Activated CD4-positive, alpha-beta T cell treated with anti-CD3 and anti-CD28 coated beads, Interleukin-2, amount 50 U/mL, for 1 hour (primary cell): ENCODE measurements at regions not wholly inside any gene's neighbourhood (a gene's known extent, or its start where the extent isn't known, plus 50 kb on each side); places are given as distances from the start of the nearest gene placed in this dataset.

Experiments
- DNase-seq: peaks from one replicate; pipeline ENCODE4 v3.0.0-alpha.2; 2020

DNA sequence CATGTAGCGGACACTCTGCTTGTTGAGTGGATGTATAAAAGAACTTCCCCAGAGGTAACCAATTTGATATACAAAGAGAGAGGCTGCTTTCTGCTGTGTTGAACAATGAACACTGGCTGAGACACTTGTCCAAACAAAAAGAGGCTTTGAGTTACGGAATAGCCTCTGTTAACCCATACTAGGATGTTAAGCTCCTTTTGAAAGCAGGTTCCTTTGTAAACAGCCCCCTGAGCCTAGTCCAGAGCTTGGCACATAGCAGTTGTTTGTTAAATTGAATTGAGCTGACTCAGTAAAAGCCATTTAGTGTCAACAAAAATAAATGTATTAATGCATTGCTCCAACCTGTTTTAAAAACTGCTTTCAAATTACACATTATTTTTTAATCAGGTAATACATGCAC lies 200.1 kb downstream of the MZT1 start:
- no peak for DNase-seq

DNA sequence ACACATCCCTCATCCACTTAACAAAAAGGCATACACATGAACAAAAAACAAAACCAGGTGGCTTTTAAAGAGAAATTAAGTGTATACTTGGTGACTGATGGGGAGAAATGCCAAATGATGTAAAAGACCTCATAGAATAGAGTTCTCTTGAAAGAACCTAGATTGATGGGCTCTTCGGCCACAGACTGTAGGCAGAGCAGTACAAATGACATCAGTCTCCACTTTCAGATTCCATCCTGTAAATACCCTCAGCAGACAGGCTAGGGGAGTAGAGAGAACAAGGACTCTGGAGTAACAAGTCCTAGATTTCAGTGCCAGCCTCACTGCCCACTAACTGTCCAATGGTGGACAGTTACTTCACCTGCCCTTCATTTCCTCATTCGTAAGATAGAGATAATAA lies 203.8 kb downstream of the MZT1 start:
- no peak for DNase-seq

GRCh38 chr13:72523049-72523448 lies 204.4 kb downstream of the MZT1 start:
- no peak for DNase-seq

GRCh38 chr13:72521940-72522661 lies 205.3 kb downstream of the MZT1 start:
- no peak for DNase-seq

DNA sequence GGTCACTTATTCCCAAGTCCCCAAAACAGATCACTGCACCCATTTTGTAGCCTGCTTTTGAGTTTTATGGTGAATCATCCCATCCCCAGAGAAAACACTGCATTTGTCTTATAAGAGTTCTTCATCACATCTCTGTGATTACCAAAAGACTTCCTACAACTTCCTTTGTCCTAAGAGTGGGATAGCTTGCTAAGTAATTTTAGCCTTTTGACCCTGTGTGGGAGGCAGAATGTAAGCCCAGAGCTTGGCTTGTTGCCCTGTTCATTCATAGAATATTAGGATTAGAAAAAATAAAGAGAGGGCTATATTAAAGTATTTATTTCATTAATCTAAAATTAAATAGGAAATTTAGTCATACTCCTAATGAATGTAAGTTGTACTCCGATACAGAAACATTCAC lies 213.3 kb downstream of the MZT1 start:
- DNase-seq = no peak

DNA sequence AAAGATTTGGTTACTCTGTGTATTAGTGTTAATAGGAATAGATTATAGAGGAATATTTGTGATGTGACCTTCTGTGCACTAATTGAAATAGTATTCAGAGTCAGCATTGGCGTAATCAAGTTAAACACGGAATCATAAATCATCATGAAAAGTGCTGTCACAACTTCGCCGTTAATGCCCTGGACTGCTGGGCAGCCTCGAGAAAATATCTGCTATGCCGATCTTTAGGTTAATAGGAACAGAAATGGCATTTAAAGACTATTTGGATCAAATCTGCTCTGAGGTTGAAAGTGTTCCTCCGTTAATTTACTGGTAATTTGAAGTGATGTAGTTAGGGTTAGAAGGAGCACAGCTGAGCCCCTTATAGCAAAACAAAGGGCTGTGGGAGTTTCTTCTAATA lies 219.0 kb downstream of the MZT1 start:
- no peak for DNase-seq

GRCh38 chr13:72507416-72508199 lies 219.8 kb downstream of the MZT1 start:
- DNase-seq = no peak

DNA sequence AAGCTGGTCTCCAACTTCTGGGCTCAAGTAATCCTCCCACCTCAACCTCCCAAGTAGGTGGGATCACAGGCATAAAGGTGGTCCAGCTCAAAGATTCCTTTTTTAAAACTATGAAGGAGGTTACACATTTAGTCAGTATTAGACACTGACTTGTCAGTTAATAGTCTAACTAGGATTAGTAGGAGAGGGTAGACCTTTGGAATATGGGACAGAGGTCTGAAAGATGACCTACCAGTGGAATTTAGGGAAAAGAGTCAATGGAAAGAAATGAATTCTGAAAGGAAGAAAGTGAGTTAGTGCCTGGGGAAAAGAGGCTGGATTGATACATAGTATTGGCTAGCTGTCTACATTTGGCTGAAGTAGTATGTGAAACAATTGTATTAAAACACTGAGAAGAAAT lies 220.7 kb downstream of the MZT1 start:
- DNase-seq = no peak

DNA sequence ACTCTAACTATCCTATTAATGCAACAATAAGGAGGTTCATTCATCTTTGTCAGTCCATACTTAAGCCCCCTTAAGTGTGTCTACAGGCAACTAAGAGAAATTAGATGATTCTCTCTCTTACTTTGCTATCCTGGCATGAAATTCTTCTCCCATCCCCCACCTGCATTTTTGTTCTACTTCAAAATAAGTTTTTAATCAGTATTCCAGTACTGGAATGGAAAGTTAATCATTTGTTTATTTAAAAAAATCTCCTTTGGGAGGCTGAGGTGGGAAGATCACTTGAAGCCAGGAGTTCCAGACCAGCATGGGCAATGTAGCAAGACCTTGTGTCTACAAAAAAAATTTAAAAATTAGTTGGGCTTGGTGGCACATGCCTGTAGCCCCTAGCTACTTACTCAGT lies 222.1 kb downstream of the MZT1 start:
- DNase-seq = no peak

DNA sequence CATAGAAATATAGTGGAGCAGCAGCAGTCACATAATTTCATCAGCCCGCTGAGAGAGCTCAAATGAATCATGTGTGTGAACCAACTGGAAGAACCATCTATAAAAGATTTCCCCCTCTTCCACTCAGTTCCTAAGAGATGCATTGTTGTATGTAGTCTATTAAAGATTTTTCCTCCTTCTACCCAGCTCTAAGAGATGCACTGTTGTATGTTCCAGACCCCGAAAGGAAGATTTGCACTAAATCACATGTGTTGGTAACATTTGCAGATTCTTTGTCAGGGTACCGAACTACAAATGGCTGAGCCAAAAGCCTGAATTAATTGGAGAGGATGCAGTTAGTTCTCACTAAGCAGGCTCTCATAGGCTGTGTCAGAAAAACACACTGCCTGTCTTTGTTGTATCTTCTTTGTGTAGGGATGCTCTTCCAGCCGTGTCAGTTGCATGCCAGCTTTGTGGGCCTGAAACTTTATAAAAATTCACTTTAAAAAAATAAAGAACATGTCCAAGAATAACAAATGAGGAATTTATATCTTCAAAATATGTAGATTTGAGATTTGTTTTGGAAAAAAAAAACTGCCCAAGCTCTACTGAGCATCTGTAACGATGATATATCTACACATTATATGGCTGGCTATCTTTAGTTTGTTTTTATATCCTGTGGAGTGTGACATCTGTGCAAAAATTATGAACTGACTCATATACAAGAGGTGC lies 223.1 kb downstream of the MZT1 start:
- DNase-seq = no peak

DNA sequence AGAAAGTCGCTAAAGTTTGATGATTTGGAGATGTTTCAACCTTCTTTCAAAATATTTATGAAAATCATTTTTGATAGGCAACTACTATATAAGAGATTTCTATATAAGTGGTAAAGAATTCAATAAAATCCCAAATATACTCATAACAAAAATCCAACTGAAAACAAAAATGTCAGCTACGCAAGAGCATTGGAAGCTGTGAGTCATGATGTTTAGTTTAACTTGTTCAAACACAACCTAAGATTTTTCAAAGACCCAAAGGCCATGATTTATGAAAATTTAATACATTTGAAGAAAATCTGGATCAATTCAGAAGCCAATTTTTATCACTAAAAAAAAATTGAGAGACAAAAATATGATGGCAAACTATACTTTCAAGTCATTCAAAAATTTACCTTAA lies 226.6 kb downstream of the MZT1 start:
- DNase-seq = no peak

GRCh38 chr13:72495681-72496080 lies 231.7 kb downstream of the MZT1 start:
- no peak for DNase-seq

- DNase-seq = no peak
These were observed 237.7 kb downstream of the MZT1 start for GRCh38 chr13:72489751-72490150.

GRCh38 chr13:72473321-72473720 lies 254.1 kb downstream of the MZT1 start:
- no peak for DNase-seq

- DNase-seq = no peak
These were observed 257.5 kb downstream of the MZT1 start for GRCh38 chr13:72469906-72470305.

- DNase-seq = no peak
These were observed 263.9 kb downstream of the MZT1 start for GRCh38 chr13:72463561-72463960.

DNA sequence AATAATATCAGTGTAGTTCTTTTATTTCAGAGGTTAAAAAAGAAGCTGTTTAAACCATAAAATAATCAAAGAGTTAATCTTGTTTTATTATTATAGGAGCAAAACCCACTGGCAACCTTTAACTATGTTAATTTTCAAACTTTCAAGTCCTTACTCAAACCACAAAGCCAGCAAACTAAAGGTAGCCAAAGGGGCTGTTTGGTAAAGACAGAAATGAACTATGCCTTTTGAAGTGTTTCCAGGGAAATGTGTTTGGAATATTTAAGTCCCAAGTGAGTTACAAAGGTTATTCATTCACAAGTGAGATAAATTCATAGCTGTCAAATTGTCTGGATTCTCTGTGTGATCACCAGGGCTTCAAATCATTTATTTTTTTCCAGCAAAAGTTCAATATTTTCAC lies 264.7 kb downstream of the MZT1 start:
- DNase-seq = no peak

- DNase-seq = no peak
These were observed 265.3 kb downstream of the MZT1 start for GRCh38 chr13:72462166-72462565.

GRCh38 chr13:72458701-72459100 lies 268.7 kb downstream of the MZT1 start:
- DNase-seq = no peak

DNA sequence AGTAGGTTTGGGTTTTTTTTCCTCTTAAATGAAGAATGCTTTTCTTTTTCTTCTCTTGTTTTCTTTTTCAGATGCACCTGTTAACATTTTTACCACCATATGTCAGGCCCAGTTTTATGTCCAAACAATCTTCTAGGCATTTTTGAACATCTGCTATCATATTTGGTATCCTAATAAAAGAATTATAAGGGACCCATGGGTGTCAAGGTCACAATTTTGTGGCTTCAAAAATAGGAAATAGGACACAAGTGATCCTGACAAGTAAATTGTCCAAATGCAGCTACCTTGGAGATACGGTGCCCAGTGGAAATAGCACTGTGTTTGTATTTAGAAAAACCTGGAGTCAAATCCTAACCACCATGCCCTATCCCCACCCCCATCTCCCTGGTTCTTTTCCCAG lies 270.3 kb downstream of the MZT1 start:
- no peak for DNase-seq

DNA sequence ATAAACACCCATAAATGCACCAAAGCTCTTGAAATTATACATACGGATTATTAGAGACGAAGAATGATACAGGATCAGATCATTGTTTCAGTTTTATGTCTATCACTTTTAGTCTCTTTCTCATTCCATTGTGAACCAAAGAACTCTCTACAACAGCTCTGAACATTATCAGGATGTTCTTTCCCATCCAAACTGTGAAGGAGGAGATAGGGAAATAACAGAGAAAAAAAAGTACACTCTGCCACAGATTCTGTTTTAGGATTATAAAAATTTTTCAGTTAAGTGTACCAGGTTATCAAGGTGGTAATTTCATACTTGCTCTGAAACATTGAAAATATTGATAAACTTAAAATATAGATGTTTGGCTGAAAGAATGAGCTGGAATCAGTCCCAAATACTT lies 270.9 kb downstream of the MZT1 start:
- no peak for DNase-seq

DNA sequence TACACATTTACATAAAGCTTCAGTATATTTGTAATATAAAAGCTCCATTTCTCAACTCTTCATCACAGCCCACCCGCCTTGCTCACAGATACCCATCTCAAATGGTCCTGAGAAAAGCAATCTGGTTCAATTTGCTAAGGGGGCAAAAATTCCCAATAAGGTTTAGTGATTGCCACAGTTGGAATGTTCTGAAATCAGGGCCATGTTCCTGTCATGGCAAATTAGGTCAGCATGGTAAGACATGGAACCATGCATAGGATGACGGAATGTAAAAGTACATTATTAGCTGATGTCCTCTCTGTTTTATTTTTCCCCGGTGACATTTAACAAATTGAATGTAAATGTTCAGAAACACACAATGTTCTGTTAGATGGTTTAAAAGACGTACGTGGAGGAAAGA lies 274.3 kb downstream of the MZT1 start:
- DNase-seq = no peak

DNA sequence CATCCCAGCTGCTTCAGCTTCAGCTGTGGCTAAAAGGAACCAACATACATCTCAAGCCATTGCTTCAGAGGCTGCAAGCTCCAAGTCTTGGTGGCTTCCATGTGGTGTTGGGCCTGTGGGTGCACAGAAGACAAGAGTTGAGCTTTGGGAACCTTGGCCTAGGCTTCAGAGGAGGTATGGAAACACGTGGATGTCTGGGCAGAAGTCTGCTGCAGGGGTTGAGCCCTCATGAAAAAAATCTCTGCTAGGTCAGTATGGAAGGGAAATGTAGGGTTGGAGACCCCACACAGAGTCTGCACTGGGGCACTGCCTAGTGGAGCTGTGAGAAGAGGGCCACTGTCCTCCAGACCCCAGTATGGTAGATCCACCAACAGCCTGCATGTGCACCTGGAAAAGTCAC lies 279.3 kb downstream of the MZT1 start:
- DNase-seq = no peak

DNA sequence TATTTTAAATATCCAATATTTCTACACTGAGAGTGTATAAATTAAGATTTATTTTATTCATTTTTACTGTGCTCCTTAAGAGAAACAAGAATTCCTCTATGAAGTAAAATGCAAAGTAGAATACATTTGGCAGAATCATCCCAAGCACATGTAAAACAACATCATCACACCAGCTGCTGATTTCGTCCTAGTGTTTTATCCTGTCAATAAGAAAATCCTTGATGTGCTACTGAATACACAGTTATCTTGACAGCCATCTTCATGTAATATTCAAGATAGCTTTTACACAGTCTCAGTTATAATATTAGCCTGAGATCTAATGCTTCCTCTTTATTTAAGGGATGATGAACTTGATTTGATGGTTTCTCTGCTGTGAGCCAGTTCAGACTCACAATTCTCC lies 282.4 kb downstream of the MZT1 start:
- no peak for DNase-seq
